HCT116 (cell line): ENCODE measurements at regions not wholly inside any gene's neighbourhood (a gene's known extent, or its start where the extent isn't known, plus 50 kb on each side); places are given as distances from the start of the nearest gene placed in this dataset.

Source experiments
- ATAC-seq: fragments of 200-7000 bp; cut with Tn5 transposase; 2 replicates; pipeline ENCODE4 v1.9.1; 2020; ENCODE audit warnings: mild to moderate bottlenecking, moderate library complexity
- BruUV-seq: library from RNA; stranded (reverse); fragments of 400-500 nt; replicated peaks from 2 replicates; lab custom pipeline; 2021; lab: Mats Ljungman, UMichigan
- CTCF ChIA-PET: fragments of 300-600 bp; sonication (Branson Sonifier 250); formaldehyde crosslinking; loops from one replicate; lab custom pipeline; 2021; ENCODE audit warnings: antibody characterized with exemption; lab: Charles Lee
- POLR2A ChIA-PET: fragments of 300-600, 350-600 bp; sonication (Branson Sonifier 250); formaldehyde crosslinking; loops from one replicate; lab custom pipeline; 2021; ENCODE audit warnings: antibody characterized with exemption; lab: Charles Lee
- RAD21 ChIA-PET, 2 experiments: fragments of 300-600 bp; sonication (Branson Sonifier 250); formaldehyde crosslinking; loops; one replicate each; lab custom pipeline; 2023; ENCODE audit warnings: low total read pairs in 2 of 2; ENCODE audit not compliant: uncharacterized antibody in 2 of 2, unreplicated experiment in 2 of 2, low non-redundant PET in 1 of 2; lab: Charles Lee
- DNase-seq: peaks from one replicate; pipeline ENCODE4 v3.0.0-alpha.2; 2010; ENCODE audit warnings: low read depth, low spot score
- H2AFZ ChIP-seq: fragments of 200-600 bp; shearing (Covaris generic), sonication (generic); 2 replicates; pipeline ENCODE4 v1.6.1; 2017; ENCODE audit warnings: low read depth, mixed run types, mixed read lengths, antibody characterized with exemption, low read length; ENCODE audit not compliant: poor library complexity, severe bottlenecking
- H3K27ac ChIP-seq: 2 replicates; pipeline ENCODE4 v1.5.1; 2012; ENCODE audit warnings: low read depth, low read length
- H3K27me3 ChIP-seq: fragments of 200-600 bp; sonication (generic); 2 replicates; pipeline ENCODE4 v1.6.1; 2016; ENCODE audit warnings: mixed run types, low read length, mixed read lengths; ENCODE audit not compliant: insufficient read depth
- H3K36me3 ChIP-seq, 2 experiments: fragments of 200-500 bp in 1 of 2; fragments of 200-600 bp in 1 of 2; sonication (Bioruptor generic) in 1 of 2; sonication (generic) in 1 of 2; 2 replicates each; pipeline versions ENCODE4 v1.5.1 to v1.6.1; 2014 to 2016; ENCODE audit warnings: low read length in 2 of 2, inconsistent platforms in 1 of 2, mixed read lengths in 1 of 2, mixed run types in 1 of 2; ENCODE audit not compliant: insufficient read depth in 2 of 2, control insufficient read depth in 1 of 2
- H3K4me1 ChIP-seq, 2 experiments: fragments of 200-600 bp in 1 of 2; sonication (generic) in 1 of 2; 2 replicates each; pipeline versions ENCODE4 v1.5.1 to v1.6.1; 2012 to 2017; ENCODE audit warnings: low read length in 2 of 2, inconsistent platforms in 1 of 2, mild to moderate bottlenecking in 1 of 2, mixed read lengths in 1 of 2, mixed run types in 1 of 2, moderate library complexity in 1 of 2; ENCODE audit not compliant: insufficient read depth in 2 of 2, control insufficient read depth in 1 of 2
- H3K4me2 ChIP-seq: fragments of 200-600 bp; sonication (generic); 2 replicates; pipeline ENCODE4 v1.6.1; 2017; ENCODE audit warnings: mixed run types, low read length, mixed read lengths
- H3K4me3 ChIP-seq, 2 experiments: fragments of 200-600 bp in 1 of 2; sonication (generic) in 1 of 2; replicated peaks in 1 of 2; 2 replicates each; pipeline ENCODE4 v1.5.1; 2011 to 2016; ENCODE audit warnings: low read length in 2 of 2, control low read depth in 1 of 2, low read depth in 1 of 2, mild to moderate bottlenecking in 1 of 2, mixed read lengths in 1 of 2, mixed run types in 1 of 2
- H3K79me2 ChIP-seq: fragments of 200-600 bp; sonication (generic); 2 replicates; pipeline ENCODE4 v1.6.1; 2017; ENCODE audit warnings: mild to moderate bottlenecking, mixed run types, low read length, moderate library complexity, mixed read lengths; ENCODE audit not compliant: insufficient read depth
- H3K9ac ChIP-seq: fragments of 200-600 bp; sonication (generic); 2 replicates; pipeline ENCODE4 v1.6.1; 2016; ENCODE audit warnings: low read length, mixed read lengths
- H3K9me2 ChIP-seq: fragments of 200-600 bp; sonication (generic), shearing (Covaris generic); 2 replicates; pipeline ENCODE4 v1.6.1; 2017; ENCODE audit warnings: mixed run types, mild to moderate bottlenecking, moderate library complexity; ENCODE audit not compliant: insufficient read depth
- H3K9me3 ChIP-seq, 2 experiments: fragments of 200-500 bp in 1 of 2; fragments of 200-600 bp in 1 of 2; sonication (Bioruptor generic) in 1 of 2; sonication (generic) in 1 of 2; 2 replicates each; pipeline ENCODE4 v1.6.1; 2014 to 2017; ENCODE audit warnings: low read length in 2 of 2, mixed read lengths in 2 of 2, inconsistent platforms in 1 of 2, low read depth in 1 of 2, mild to moderate bottlenecking in 1 of 2, mixed run types in 1 of 2, moderate library complexity in 1 of 2; ENCODE audit not compliant: control insufficient read depth in 1 of 2, insufficient read depth in 1 of 2
- H4K20me1 ChIP-seq: fragments of 200-600 bp; sonication (generic), shearing (Covaris generic); 2 replicates; pipeline ENCODE4 v1.6.1; 2017; ENCODE audit warnings: mixed run types, mild to moderate bottlenecking, moderate library complexity; ENCODE audit not compliant: insufficient read depth
- CBX3 ChIP-seq: IDR thresholded peaks from 2 replicates; pipeline ENCODE4 v1.6.1; 2012; ENCODE audit warnings: low read depth
- CEBPB ChIP-seq: IDR thresholded peaks from 2 replicates; pipeline ENCODE4 v1.6.1; 2012; ENCODE audit warnings: low read depth
- ELF1 ChIP-seq: IDR thresholded peaks from 2 replicates; pipeline ENCODE4 v1.6.1; 2012; ENCODE audit warnings: low read depth, borderline replicate concordance
- FOSL1 ChIP-seq: IDR thresholded peaks from 2 replicates; pipeline ENCODE4 v1.6.1; 2012; ENCODE audit warnings: low read depth
- JUND ChIP-seq: IDR thresholded peaks from 2 replicates; pipeline ENCODE4 v1.6.1; 2012
- POLR2A ChIP-seq: IDR thresholded peaks from 2 replicates; pipeline ENCODE4 v1.7.0; 2011; ENCODE audit warnings: borderline replicate concordance; ENCODE audit not compliant: insufficient read depth, insufficient read length; ENCODE audit errors: extremely low read depth
- SP1 ChIP-seq: IDR thresholded peaks from 2 replicates; pipeline ENCODE4 v1.6.1; 2012; ENCODE audit warnings: low read depth
- SRF ChIP-seq: IDR thresholded peaks from 2 replicates; pipeline ENCODE4 v1.6.1; 2012; ENCODE audit warnings: low read depth
- intact Hi-C: fragments of 100-400 bp; cut with micrococcal nuclease; formaldehyde crosslinking; loops from 2 replicates; pipeline ENCODE4 v1.10.0; 2022
- TF ChIP-seq, protein P1 (sequence below): IDR thresholded peaks from 2 replicates; pipeline ENCODE4 v1.6.1; 2012
- TF ChIP-seq, protein P2 (sequence below): IDR thresholded peaks from 2 replicates; pipeline ENCODE4 v1.6.1; 2012; ENCODE audit warnings: low read depth

DNA sequence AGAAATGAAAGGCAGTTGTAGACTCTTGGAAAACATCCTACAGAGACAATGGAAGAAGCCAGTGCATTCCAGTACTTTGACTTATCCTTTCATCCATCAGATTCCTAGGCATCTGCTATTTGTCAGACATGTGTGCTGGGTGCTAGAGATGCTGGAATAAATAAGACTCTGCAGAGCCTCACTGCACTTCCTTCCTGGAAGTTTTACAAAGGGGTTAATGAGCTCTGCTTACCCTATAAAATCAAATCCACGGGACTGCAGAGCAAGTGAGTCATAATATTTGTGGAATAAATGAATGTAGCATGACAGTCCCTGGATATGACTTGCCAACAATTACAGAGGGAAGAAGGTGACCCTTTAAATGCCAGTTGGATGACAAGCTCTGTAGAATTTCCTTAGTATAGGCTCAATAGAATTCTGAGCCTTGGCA is 52.7 kb upstream of the NPAS2 start:
- H3K9me3 ChIP-seq = no peaks in the 10 kb centered on the region
- POLR2A ChIA-PET = interaction anchor here (1.0 to 1.2 kb wide), 2 partner anchors 27 to 235 kb away, joined by 4 read pairs; partner anchors contain the start of gene RPL31
- no TSS peak for BruUV-seq
- peak; percentile 49 for DNase-seq
- intact Hi-C loops = no loop called here
- no peak overlapping the region for H2AFZ ChIP-seq
- no peaks in the 10 kb centered on the region for H3K36me3 ChIP-seq
- CTCF ChIA-PET = no interaction called here
- 0 out of 2 replicates have a peak, but pooled peaks cover 3% of the 10 kb centered on the region for H3K9me2 ChIP-seq
- peaks cover 0 to 20% of the 10 kb centered on the region in 2 experiments; a peak in 2 of 4 replicates for H3K4me1 ChIP-seq
- no peak overlapping the region for H3K27ac ChIP-seq
- no peak overlapping the region for H3K9ac ChIP-seq
- no peaks in the 10 kb centered on the region for H3K27me3 ChIP-seq
- peak overlapping the region; percentile 30 for H3K4me2 ChIP-seq
- TF ChIP-seq, protein P1, sequence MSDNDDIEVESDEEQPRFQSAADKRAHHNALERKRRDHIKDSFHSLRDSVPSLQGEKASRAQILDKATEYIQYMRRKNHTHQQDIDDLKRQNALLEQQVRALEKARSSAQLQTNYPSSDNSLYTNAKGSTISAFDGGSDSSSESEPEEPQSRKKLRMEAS = no peak
- TF ChIP-seq, protein P2, sequence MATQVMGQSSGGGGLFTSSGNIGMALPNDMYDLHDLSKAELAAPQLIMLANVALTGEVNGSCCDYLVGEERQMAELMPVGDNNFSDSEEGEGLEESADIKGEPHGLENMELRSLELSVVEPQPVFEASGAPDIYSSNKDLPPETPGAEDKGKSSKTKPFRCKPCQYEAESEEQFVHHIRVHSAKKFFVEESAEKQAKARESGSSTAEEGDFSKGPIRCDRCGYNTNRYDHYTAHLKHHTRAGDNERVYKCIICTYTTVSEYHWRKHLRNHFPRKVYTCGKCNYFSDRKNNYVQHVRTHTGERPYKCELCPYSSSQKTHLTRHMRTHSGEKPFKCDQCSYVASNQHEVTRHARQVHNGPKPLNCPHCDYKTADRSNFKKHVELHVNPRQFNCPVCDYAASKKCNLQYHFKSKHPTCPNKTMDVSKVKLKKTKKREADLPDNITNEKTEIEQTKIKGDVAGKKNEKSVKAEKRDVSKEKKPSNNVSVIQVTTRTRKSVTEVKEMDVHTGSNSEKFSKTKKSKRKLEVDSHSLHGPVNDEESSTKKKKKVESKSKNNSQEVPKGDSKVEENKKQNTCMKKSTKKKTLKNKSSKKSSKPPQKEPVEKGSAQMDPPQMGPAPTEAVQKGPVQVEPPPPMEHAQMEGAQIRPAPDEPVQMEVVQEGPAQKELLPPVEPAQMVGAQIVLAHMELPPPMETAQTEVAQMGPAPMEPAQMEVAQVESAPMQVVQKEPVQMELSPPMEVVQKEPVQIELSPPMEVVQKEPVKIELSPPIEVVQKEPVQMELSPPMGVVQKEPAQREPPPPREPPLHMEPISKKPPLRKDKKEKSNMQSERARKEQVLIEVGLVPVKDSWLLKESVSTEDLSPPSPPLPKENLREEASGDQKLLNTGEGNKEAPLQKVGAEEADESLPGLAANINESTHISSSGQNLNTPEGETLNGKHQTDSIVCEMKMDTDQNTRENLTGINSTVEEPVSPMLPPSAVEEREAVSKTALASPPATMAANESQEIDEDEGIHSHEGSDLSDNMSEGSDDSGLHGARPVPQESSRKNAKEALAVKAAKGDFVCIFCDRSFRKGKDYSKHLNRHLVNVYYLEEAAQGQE = no peak
- TF ChIP-seq FOSL1 (peak; percentile 85), POLR2A (no peak), SP1 (peak; percentile 76), SRF (no peak), CEBPB (peak; percentile 46), CBX3 (peak; percentile 70; the same call in 1 of the 2 replicates), ELF1 (peak; percentile 19; the same call in 1 of the 2 replicates), JUND (peak; percentile 86)
- TF ChIP-seq, all 23 proteins: peak for 6
- RAD21 ChIA-PET = interaction anchor here in 1 of 2 experiments (0.6 kb wide), 1 partner anchor 199 kb away, joined by 3 read pairs; no protein-coding TSS in a partner anchor
- no peaks in the 10 kb centered on the region for H4K20me1 ChIP-seq
- no peaks in the 10 kb centered on the region for H3K79me2 ChIP-seq
- ATAC-seq = peak; percentile 72
- H3K4me3 ChIP-seq = no peak overlapping the region
